ENCODE measurements at regions not wholly inside any gene's neighbourhood (a gene's known extent, or its start where the extent isn't known, plus 50 kb on each side); places are given as distances from the start of the nearest gene placed in this dataset.

- TF ChIP-seq POLR2A (IDR thresholded peaks at IDR 0.05) = no peak
- TF ChIP-seq CTCF (IDR thresholded peaks at IDR 0.05) = no peak
Measured at GRCh38 chr14:55897031-55897430, 221.2 kb upstream of the PELI2 start.

All from uterus (tissue), 2 donors.